ENCODE measurements at regions not wholly inside any gene's neighbourhood (a gene's known extent, or its start where the extent isn't known, plus 50 kb on each side); places are given as distances from the start of the nearest gene placed in this dataset.
"Not testable (repeated sequence)": the region's sequence is repeated elsewhere in the genome, so short reads cannot be mapped to it uniquely, and the experiment has no call there.

DNA sequence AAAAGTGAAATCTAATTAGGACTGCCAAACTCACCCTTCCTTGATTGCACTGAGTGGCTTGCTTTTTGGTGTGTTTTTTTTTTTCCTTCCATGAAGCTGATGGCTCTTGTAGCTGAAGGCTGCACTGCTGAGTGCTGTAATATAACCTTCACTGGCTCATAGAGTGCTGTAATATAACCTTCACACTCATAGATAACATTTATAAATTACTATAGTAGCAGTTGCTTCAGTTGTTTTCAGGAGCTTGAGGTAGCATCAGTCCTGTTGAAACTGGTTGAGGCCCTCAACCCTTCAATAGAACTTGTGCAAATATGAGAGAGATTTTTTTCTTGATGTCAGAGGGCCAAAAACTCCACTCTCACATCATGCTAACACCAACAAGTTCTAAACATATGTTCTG is 404.9 kb upstream of the MBL2 start:
- no peaks in the 10 kb centered on the region for H3K27me3 ChIP-seq (replicated peaks in 2 of 5; ENCODE audit: control insufficient read depth in 4 of 5, insufficient read depth in 5 of 5, low read length in 4 of 5)
- ChIA-PET CTCF (no interaction called here), POLR2A (no interaction called here)
- no peaks in the 10 kb centered on the region for H3K36me3 ChIP-seq (ENCODE audit: control insufficient read depth in 4 of 4, insufficient read depth in 4 of 4, low read length in 3 of 4)
- H3K4me1 ChIP-seq (ENCODE audit: control extremely low read depth in 1 of 4, control insufficient read depth in 4 of 4, insufficient read depth in 4 of 4, low read length in 3 of 4), result no peaks in the 10 kb centered on the region
- no peak for DNase-seq
- H3K27ac ChIP-seq (ENCODE audit: insufficient read depth in 1 of 2, low read depth in 1 of 2, low read length in 2 of 2, poor library complexity in 1 of 2, severe bottlenecking in 2 of 2), result no peak overlapping the region
- H3K9me3 ChIP-seq (ENCODE audit: control extremely low read depth in 1 of 5, control insufficient read depth in 4 of 5, insufficient read depth in 2 of 5, low read depth in 1 of 5, low read length in 4 of 5), result no peaks in the 10 kb centered on the region
- H3K4me3 ChIP-seq (ENCODE audit: control insufficient read depth in 1 of 7, extremely low read depth in 1 of 7, insufficient read depth in 4 of 7, low read depth in 2 of 7, low read length in 6 of 7), result no peak overlapping the region

DNA sequence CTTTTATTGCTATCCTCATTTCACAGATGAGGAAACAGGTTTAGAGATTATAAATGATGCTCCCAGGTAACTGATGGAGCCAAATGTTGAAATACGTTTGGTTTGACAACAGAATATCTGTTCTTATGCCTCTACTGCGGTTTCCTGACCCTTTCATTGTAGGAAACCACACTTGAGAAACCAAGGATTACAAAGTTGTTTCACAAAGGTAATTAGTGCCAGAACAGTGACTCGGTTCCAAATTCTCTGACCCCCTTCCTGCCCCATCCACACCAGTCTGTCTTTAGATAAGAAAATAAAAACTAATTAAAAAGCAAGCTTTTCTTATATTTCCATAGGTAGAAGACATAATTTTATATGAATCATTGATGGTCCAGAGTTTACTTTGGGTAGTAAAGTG is 393.7 kb upstream of the MBL2 start:
- DNase-seq, result no peak
- Histone ChIP-seq H3K9me3 (ENCODE audit: control extremely low read depth in 1 of 5, control insufficient read depth in 4 of 5, insufficient read depth in 2 of 5, low read depth in 1 of 5, low read length in 4 of 5) (no peaks in the 10 kb centered on the region), H3K27ac (ENCODE audit: insufficient read depth in 1 of 2, low read depth in 1 of 2, low read length in 2 of 2, poor library complexity in 1 of 2, severe bottlenecking in 2 of 2) (no peak overlapping the region), H3K4me3 (ENCODE audit: control insufficient read depth in 1 of 7, extremely low read depth in 1 of 7, insufficient read depth in 4 of 7, low read depth in 2 of 7, low read length in 6 of 7) (no peak overlapping the region), H3K36me3 (ENCODE audit: control insufficient read depth in 4 of 4, insufficient read depth in 4 of 4, low read length in 3 of 4) (no peaks in the 10 kb centered on the region), H3K4me1 (ENCODE audit: control extremely low read depth in 1 of 4, control insufficient read depth in 4 of 4, insufficient read depth in 4 of 4, low read length in 3 of 4) (no peaks in the 10 kb centered on the region), H3K27me3 (replicated peaks in 2 of 5; ENCODE audit: control insufficient read depth in 4 of 5, insufficient read depth in 5 of 5, low read length in 4 of 5) (no peaks in the 10 kb centered on the region)
- ChIA-PET CTCF (no interaction called here), POLR2A (no interaction called here)
- 91% methylated on average over 2 of the region's 3 CpGs for WGBS (ENCODE audit: insufficient coverage)

DNA sequence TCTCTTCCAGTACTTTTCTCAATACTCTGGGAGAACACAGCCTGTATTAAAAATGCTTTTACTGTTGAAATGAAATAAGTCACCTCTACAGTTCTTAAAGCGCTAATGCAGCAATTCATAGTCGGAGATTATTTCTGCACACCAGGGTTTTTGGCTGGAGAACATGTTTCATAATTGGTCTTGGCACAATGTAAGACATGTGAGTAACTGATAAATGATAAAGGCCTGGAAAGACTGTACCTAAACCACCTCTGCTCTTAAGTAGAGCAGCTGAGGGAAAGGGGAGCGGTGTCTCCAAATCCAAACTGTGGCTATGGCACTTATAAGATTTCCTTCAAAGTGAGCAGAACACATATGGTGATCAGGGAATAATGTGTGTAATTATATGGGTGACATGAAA is 390.3 kb upstream of the MBL2 start:
- ChIA-PET CTCF (no interaction called here), POLR2A (no interaction called here)
- Histone ChIP-seq H3K9me3 (ENCODE audit: control extremely low read depth in 1 of 5, control insufficient read depth in 4 of 5, insufficient read depth in 2 of 5, low read depth in 1 of 5, low read length in 4 of 5) (no peaks in the 10 kb centered on the region), H3K4me1 (ENCODE audit: control extremely low read depth in 1 of 4, control insufficient read depth in 4 of 4, insufficient read depth in 4 of 4, low read length in 3 of 4) (no peaks in the 10 kb centered on the region), H3K27ac (ENCODE audit: insufficient read depth in 1 of 2, low read depth in 1 of 2, low read length in 2 of 2, poor library complexity in 1 of 2, severe bottlenecking in 2 of 2) (no peak overlapping the region), H3K4me3 (ENCODE audit: control insufficient read depth in 1 of 7, extremely low read depth in 1 of 7, insufficient read depth in 4 of 7, low read depth in 2 of 7, low read length in 6 of 7) (no peak overlapping the region), H3K27me3 (replicated peaks in 2 of 5; ENCODE audit: control insufficient read depth in 4 of 5, insufficient read depth in 5 of 5, low read length in 4 of 5) (no peaks in the 10 kb centered on the region), H3K36me3 (ENCODE audit: control insufficient read depth in 4 of 4, insufficient read depth in 4 of 4, low read length in 3 of 4) (no peaks in the 10 kb centered on the region)
- DNase-seq, result no peak
- 71% methylated on average over 1 of the region's 3 CpGs for WGBS (ENCODE audit: insufficient coverage)

DNA sequence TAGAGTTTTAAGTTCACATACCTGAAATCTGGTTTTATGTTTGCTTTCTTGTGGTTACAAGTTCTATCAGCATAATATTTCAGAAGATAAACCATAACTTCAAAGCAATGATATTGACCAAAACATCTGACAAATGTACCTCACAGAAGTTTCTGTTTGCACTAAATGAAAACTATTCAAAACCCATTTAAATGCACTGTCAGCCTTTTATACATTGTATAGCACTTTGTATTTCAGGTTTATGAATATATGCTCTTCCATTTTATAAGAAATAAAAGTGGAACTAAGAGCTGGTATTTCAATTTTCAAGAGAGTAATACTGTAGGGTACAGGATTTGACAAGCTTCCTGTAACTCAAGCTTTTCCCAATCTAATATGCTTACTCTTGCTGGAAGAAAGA is 388.6 kb upstream of the MBL2 start:
- ChIA-PET POLR2A (no interaction called here), CTCF (no interaction called here)
- no peaks in the 10 kb centered on the region for H3K27me3 ChIP-seq (replicated peaks in 2 of 5; ENCODE audit: control insufficient read depth in 4 of 5, insufficient read depth in 5 of 5, low read length in 4 of 5)
- no peaks in the 10 kb centered on the region for H3K36me3 ChIP-seq (ENCODE audit: control insufficient read depth in 4 of 4, insufficient read depth in 4 of 4, low read length in 3 of 4)
- H3K9me3 ChIP-seq (ENCODE audit: control extremely low read depth in 1 of 5, control insufficient read depth in 4 of 5, insufficient read depth in 2 of 5, low read depth in 1 of 5, low read length in 4 of 5), result no peaks in the 10 kb centered on the region
- H3K4me1 ChIP-seq (ENCODE audit: control extremely low read depth in 1 of 4, control insufficient read depth in 4 of 4, insufficient read depth in 4 of 4, low read length in 3 of 4), result no peaks in the 10 kb centered on the region
- no peak overlapping the region for H3K4me3 ChIP-seq (ENCODE audit: control insufficient read depth in 1 of 7, extremely low read depth in 1 of 7, insufficient read depth in 4 of 7, low read depth in 2 of 7, low read length in 6 of 7)
- no peak for DNase-seq
- no peak overlapping the region for H3K27ac ChIP-seq (ENCODE audit: insufficient read depth in 1 of 2, low read depth in 1 of 2, low read length in 2 of 2, poor library complexity in 1 of 2, severe bottlenecking in 2 of 2)

DNA sequence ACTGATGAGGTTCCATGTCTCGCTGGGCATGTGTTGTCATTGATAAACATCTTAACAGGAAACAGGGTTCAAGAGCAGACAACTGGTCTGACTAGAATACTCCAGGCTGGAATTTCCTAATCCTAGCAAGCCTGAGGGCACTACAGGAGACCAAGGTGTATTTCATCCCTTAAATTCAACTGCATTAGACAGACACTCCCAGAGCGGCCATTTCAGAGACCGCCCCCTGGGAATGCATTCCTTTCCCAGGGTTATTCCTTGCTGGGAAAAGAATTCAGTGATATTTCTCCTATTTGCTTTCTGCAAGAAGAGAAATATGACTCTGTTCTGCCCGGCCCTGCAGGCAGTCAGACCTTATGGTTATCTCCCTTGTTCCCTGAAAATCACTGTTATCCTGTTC is 383.1 kb upstream of the MBL2 start:
- H3K4me3 ChIP-seq (ENCODE audit: control insufficient read depth in 1 of 7, extremely low read depth in 1 of 7, insufficient read depth in 4 of 7, low read depth in 2 of 7, low read length in 6 of 7); H3K36me3 ChIP-seq (ENCODE audit: control insufficient read depth in 4 of 4, insufficient read depth in 4 of 4, low read length in 3 of 4); DNase-seq; H3K27ac ChIP-seq (ENCODE audit: insufficient read depth in 1 of 2, low read depth in 1 of 2, low read length in 2 of 2, poor library complexity in 1 of 2, severe bottlenecking in 2 of 2); H3K4me1 ChIP-seq (ENCODE audit: control extremely low read depth in 1 of 4, control insufficient read depth in 4 of 4, insufficient read depth in 4 of 4, low read length in 3 of 4); H3K27me3 ChIP-seq (replicated peaks in 2 of 5; ENCODE audit: control insufficient read depth in 4 of 5, insufficient read depth in 5 of 5, low read length in 4 of 5); H3K9me3 ChIP-seq (ENCODE audit: control extremely low read depth in 1 of 5, control insufficient read depth in 4 of 5, insufficient read depth in 2 of 5, low read depth in 1 of 5, low read length in 4 of 5); CTCF ChIA-PET; POLR2A ChIA-PET: not testable (repeated sequence)
- 46% methylated on average over 2 of the region's 4 CpGs for WGBS (ENCODE audit: insufficient coverage)

DNA sequence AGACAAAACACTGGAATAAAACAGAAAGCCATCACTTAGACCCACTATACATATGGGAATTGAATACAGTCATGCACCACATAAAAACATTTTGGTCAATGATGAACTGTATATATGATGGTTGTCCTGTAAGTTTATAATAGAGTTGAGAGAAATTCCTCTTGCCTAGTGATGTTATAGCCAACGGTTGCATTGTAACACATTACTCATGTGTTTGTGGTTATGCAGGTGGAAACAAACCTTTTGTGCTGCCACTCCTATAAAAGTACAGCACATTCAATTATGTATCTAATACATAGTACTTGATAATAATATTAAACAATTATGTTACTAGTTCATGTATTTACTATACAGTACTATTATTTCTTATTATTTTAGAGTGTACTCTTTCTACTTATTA is 381.2 kb upstream of the MBL2 start:
- CTCF ChIA-PET, result no interaction called here
- POLR2A ChIA-PET, result no interaction called here

DNA sequence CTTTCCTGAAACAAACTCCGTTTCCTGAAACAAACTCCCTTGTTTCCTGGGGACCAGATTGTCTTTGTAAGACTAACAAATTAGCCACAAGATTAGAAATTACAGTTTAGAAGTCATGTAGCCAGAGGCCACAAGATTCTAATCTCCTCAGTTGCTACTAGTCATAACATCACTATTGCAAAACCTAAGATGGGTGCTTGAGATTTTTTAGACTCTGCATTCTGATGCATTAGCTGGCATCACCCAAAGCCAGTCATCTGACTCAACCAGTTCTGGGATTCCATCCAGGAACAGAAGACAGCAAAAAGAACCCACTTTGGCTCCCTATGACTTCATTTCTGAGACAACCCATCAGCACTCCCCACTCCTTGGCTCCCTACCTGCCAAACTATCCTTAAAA is 367.9 kb upstream of the MBL2 start:
- Histone ChIP-seq H3K27me3 (replicated peaks in 2 of 5; ENCODE audit: control insufficient read depth in 4 of 5, insufficient read depth in 5 of 5, low read length in 4 of 5) (no peaks in the 10 kb centered on the region), H3K9me3 (ENCODE audit: control extremely low read depth in 1 of 5, control insufficient read depth in 4 of 5, insufficient read depth in 2 of 5, low read depth in 1 of 5, low read length in 4 of 5) (no peaks in the 10 kb centered on the region), H3K27ac (ENCODE audit: insufficient read depth in 1 of 2, low read depth in 1 of 2, low read length in 2 of 2, poor library complexity in 1 of 2, severe bottlenecking in 2 of 2) (no peak overlapping the region), H3K36me3 (ENCODE audit: control insufficient read depth in 4 of 4, insufficient read depth in 4 of 4, low read length in 3 of 4) (no peaks in the 10 kb centered on the region), H3K4me1 (ENCODE audit: control extremely low read depth in 1 of 4, control insufficient read depth in 4 of 4, insufficient read depth in 4 of 4, low read length in 3 of 4) (peaks cover 0 to 13% (median 4%) of the 10 kb centered on the region in 4 experiments), H3K4me3 (ENCODE audit: control insufficient read depth in 1 of 7, extremely low read depth in 1 of 7, insufficient read depth in 4 of 7, low read depth in 2 of 7, low read length in 6 of 7) (peak overlapping the region in 1 of 7 experiments; percentile 8)
- WGBS (ENCODE audit: insufficient coverage), result 10% methylated on average over 1 of the region's 1 CpG
- ChIA-PET POLR2A (no interaction called here), CTCF (no interaction called here)
- peak in 2 of 3 donors; percentile 22 to 52 for DNase-seq

More for the DNA sequence above, 381.2 kb upstream of the MBL2 start:
- no CpG with 5 or more reads among the region's 1 CpG for WGBS (ENCODE audit: insufficient coverage)
- DNase-seq, result no peak
- H3K27me3 ChIP-seq (replicated peaks in 2 of 5; ENCODE audit: control insufficient read depth in 4 of 5, insufficient read depth in 5 of 5, low read length in 4 of 5), result no peaks in the 10 kb centered on the region
- H3K4me1 ChIP-seq (ENCODE audit: control extremely low read depth in 1 of 4, control insufficient read depth in 4 of 4, insufficient read depth in 4 of 4, low read length in 3 of 4), result no peaks in the 10 kb centered on the region
- H3K27ac ChIP-seq (ENCODE audit: insufficient read depth in 1 of 2, low read depth in 1 of 2, low read length in 2 of 2, poor library complexity in 1 of 2, severe bottlenecking in 2 of 2), result no peak overlapping the region
- no peaks in the 10 kb centered on the region for H3K36me3 ChIP-seq (ENCODE audit: control insufficient read depth in 4 of 4, insufficient read depth in 4 of 4, low read length in 3 of 4)
- no peak overlapping the region for H3K4me3 ChIP-seq (ENCODE audit: control insufficient read depth in 1 of 7, extremely low read depth in 1 of 7, insufficient read depth in 4 of 7, low read depth in 2 of 7, low read length in 6 of 7)
- peaks cover 0 to 5% (median 0%) of the 10 kb centered on the region in 5 experiments for H3K9me3 ChIP-seq (ENCODE audit: control extremely low read depth in 1 of 5, control insufficient read depth in 4 of 5, insufficient read depth in 2 of 5, low read depth in 1 of 5, low read length in 4 of 5)

DNA sequence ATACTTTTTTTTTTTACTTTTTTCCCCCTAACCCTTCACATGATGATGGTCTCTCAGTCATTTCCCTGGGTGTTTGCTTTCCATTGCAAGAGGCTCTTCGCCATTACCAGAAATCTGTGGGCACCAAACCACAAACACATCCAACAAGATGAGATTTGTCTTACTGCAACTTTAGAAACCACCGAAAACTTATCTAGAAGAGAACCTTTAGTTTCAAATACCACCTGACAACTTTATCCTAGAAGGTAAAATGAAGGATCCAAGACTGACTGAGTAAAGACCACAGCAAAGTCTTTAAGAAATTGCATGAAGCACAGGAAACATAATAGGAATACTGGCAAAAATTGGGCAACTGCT is 363.3 kb upstream of the MBL2 start:
- no peak for DNase-seq
- peaks cover 0 to 27% (median 6%) of the 10 kb centered on the region in 4 experiments for H3K4me1 ChIP-seq (ENCODE audit: control extremely low read depth in 1 of 4, control insufficient read depth in 4 of 4, insufficient read depth in 4 of 4, low read length in 3 of 4)
- ChIA-PET CTCF (no interaction called here), POLR2A (no interaction called here)
- H3K27ac ChIP-seq (ENCODE audit: insufficient read depth in 1 of 2, low read depth in 1 of 2, low read length in 2 of 2, poor library complexity in 1 of 2, severe bottlenecking in 2 of 2), result no peak overlapping the region
- no peaks in the 10 kb centered on the region for H3K27me3 ChIP-seq (replicated peaks in 2 of 5; ENCODE audit: control insufficient read depth in 4 of 5, insufficient read depth in 5 of 5, low read length in 4 of 5)
- no peak overlapping the region for H3K4me3 ChIP-seq (ENCODE audit: control insufficient read depth in 1 of 7, extremely low read depth in 1 of 7, insufficient read depth in 4 of 7, low read depth in 2 of 7, low read length in 6 of 7)
- WGBS (ENCODE audit: insufficient coverage), result 67% methylated on average over 1 of the region's 2 CpGs
- no peaks in the 10 kb centered on the region for H3K36me3 ChIP-seq (ENCODE audit: control insufficient read depth in 4 of 4, insufficient read depth in 4 of 4, low read length in 3 of 4)
- no peaks in the 10 kb centered on the region for H3K9me3 ChIP-seq (ENCODE audit: control extremely low read depth in 1 of 5, control insufficient read depth in 4 of 5, insufficient read depth in 2 of 5, low read depth in 1 of 5, low read length in 4 of 5)

Data from common myeloid progenitor, CD34-positive (primary cell).